ENCODE measurements at regions not wholly inside any gene's neighbourhood (a gene's known extent, or its start where the extent isn't known, plus 50 kb on each side); places are given as distances from the start of the nearest gene placed in this dataset.

DNA sequence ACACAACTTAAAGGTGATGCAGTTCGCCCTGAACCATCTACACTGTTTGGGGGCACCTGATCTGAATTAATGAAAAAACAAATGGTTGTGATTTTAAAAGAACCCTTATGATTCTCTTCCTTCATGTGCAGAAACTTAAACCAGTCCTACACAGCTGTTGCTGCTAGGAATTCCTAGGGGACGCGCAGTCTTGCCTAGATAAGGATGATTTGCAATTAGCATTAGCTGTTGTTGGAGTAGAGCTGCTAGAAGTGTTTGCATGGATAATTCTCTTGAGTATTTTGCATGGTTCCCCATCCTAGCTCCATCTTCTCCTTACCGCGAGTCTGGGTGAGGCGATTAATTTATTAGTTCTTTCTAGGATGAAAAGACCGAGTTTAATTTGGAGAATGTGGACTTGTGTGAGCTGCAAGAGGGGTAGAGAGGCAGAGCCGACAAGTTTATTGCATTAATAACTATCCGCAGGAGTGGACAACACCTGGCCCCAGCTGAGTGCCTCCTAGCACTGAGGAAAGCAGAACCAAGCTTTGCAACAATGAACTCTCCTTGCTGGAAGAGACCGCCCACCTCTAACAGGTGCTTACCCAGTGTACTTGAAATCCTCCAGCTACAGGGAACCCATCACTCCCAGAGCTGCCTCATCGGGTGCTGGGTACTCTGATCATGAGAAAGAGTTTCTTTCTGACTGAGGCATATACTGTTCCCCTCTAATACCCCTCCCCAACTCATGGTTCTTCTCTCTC, 75.0 kb upstream of the WNT7A start:
- DNase-seq (ENCODE audit: low read depth) = no peak

DNA sequence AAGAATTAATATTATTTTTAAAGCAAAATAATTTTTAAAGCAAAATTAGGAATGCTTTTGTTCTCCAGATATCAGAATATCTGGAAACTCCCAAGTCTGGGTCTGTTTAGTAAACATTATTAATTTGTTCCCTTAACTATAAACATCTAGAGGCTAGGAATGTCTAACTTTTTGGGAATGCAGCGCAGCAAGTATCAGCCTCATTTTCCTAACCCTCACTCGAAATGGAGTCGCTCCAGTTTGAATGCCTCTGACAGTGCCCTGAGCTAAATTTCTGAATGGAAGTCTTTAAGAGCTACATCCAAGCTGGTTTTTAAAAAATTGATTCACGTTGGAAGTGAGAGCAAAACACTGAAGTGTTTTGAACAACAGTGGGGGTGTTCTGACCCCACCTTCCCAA, 74.4 kb upstream of the WNT7A start:
- no peak for DNase-seq (ENCODE audit: low read depth)

DNA sequence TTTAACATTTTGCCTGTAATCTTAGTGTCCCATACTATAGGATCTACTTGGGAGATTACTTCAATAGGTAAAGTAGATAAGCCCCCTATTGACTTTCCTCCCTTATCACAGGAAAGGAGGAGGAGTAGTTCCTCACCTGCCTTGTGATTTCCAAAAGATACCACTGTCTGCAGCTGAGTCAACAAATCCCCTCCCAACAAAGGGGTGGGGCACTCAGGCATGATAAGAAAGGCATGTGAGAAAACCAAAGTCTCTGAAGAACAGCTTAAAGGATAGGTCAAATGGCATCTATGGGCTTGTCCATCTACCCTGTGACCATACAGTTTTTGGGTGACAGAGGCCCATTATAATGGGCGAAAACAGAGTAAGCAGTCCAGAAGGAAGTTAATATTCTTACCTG, 71.3 kb upstream of the WNT7A start:
- no peak for DNase-seq (ENCODE audit: low read depth)

DNA sequence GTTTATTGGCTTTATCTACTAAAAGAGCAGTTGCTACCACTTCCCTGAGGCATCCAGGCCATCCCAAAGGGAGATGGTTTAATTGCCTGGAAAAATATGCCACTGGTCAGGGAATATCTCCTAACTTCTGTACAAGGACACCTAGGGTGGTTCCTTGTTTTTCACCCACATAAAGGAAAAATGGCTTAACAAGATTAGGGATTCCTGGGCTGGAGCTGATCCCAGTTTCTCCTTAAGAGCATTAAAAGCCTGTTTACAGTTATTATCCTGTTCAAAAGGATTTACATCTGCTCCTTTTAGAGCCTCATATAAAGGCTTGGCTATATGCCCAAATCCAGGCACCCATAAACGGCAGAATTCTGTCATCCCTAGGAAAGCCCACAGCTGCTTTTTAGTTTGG, 70.2 kb upstream of the WNT7A start:
- DNase-seq (ENCODE audit: low read depth) = no peak

DNA sequence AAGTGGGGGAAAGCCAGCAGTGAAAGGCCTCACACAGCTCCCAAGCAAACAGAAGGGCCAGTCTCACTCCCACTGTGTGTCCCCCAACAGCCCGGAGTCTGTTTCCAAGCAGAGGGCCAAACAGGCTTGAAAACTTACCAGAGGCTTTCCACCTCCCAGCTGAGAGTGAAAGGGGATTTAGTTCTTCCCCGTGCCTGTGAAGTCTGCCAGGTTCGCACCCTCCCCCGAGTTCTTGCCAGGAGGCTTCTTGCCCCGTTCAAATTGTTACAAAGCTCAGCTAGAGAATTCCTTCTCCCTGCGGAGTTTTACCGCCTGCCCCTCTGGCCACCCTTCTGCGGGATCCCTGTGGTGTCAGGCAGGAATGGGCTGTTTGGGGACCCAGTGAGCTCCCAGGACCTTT, 68.0 kb upstream of the WNT7A start:
- no peak for DNase-seq (ENCODE audit: low read depth)

DNA sequence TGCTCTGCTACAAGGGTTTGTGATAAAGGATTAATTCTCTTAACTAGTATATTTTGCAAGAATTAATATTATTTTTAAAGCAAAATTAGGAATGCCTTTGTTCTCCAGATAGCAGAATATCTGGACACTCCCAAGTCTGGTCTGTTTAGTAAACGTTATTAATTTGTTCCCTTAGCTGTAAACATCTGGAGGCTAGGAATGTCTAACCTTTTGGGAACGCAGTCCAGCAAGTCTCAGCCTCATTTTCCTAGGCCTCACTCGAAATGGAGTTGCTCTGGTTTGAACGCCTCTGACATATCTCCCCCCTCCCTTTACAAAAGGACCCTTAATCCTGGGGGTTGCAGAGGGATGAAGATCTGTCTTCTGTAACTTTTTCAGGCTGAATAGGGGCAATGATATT, 59.3 kb upstream of the WNT7A start:
- no peak for DNase-seq (ENCODE audit: low read depth)

DNA sequence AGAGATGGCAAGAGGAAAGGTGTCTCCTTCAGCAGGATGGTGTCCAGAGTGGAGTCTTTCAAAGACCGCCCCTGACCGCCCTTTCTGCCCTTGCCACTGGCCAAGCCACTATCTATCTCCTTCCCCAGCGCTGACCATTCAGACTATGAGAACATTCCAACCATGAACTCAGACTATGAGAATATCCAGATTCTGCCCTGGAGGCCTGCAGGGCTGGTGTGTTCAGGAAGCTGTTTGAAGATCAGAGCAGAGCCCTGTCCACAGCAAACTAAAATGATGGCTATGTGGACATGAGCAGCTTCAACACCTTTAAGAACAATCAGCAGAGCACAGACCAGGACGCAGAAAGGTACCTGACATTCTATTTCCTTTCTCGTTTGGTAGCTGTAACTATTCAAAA, 57.3 kb upstream of the WNT7A start:
- no peak for DNase-seq (ENCODE audit: low read depth)

DNA sequence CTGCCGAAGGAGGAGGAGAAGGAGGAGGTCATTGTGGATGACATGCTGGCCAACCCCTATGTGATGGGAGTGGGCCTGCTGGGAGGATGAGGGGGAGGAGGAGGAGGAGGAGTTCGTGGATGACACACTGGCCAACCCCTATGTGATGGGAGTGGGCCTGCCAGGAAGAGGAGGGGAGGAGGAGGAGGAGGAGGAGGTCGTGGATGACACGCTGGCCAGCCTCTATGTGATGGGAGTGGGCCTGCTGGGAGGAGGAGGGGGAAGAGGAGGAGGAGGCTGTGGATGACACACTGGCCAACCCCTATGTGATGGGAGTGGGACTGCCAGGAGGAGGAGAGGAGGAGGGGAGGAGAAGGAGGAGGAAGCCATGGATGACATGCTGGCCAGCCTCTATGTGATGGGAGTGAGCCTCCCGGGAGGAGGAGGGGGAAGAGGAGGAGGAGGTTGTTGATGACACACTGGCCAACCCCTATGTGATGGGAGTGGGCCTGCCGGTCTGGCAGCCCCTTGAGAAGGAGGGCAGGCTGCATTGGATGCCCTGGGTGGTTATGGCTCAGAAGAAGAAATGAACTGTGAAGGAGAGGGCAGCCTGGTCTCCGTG, 55.7 kb upstream of the WNT7A start:
- no peak for DNase-seq (ENCODE audit: low read depth)

DNA sequence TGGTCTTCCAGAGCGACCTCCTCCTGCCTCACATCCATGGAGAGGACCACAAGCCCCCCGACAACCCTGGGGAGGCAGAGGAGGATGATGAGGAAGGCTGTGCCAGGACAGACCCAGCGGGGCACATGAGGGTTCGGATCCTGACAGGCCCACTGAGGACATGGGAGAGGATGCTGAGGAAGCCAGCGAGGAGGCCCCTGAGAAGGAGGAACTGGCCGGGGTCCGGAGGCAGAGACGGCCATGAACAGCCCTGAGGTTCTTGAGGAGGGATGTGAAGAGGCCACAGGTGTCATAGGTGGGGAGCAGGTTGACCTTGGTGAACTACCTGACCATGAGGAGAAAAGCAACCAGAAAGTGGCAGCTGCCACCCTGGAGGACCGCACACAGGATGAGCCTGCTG, 54.9 kb upstream of the WNT7A start:
- no peak for DNase-seq (ENCODE audit: low read depth)

DNA sequence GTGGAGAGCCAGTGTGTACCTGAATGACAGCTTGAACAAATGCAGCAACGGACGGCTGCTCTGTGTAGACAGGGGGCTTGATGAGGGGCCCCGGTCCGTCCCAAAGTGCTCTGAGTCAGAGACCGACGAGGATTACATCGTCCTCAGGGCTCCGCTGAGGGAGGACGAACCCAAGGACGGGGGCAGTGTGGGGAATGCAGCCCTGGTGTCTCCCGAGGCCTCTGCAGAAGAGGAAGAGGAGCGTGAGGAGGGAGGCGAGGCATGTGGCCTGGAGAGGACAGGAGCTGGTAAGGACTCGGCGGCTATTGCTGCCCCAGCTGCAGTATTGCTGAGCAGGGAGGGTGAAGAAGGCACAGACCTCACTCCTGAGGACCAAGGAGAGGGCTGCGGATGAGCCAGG, 54.4 kb upstream of the WNT7A start:
- DNase-seq (ENCODE audit: low read depth) = no peak

DNA sequence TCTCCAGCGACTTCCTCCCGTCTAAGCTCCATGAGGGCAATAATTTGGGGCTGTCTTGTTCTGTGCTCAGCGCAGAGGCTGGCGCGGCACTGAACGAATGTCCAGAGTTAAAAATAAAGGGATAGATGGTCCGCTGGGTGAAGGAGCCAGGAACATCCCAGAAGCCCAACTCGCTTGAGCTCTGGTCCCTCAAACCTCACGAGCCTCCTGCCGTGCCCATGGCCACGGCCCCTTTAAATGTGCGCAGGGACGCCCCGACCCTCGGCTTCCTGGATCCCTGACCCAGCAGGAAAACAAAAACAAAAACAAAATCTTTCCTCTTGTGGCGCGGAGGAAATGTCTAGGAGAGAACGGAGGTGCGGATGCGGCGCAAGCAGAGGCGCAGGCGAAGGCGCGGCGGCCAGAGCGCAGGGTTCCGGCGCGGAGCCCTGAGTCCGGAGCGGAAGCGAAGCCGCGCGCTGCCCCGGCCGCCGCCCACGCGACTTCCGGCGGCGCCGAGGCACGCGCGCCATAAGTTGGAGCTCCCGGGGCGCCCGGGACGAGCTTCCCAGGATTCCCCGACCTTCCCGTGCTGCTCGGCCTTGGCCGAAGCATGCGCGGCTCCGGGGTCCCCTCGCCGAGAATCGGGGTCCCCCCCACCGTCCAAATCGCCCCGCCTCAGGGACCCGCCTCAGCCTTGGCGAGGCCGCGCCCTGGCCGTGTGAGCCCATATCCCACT, 52.9 kb upstream of the WNT7A start:
- DNase-seq (ENCODE audit: low read depth) = no peak

DNA sequence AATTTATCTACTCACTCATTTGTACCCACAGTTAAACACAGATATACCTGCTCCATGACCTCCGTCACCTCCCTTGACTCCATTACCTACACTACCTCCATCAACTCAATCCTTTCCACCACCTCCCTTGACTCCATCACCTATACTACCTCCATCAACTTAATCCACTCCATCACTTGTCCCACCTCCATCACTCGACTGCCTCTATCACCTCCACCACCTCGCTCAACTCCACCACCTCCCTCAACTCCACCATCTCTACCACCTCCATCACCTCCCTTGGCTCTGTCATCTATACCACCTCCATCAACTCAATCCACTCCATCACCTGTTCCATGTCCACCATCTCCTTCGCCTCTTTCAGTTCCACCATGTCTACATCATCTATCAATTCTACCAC, 51.3 kb upstream of the WNT7A start:
- no peak for DNase-seq (ENCODE audit: low read depth)

Measured in ELR (cell line).